Neuronal stem cell (in vitro differentiated cells): ENCODE measurements at regions not wholly inside any gene's neighbourhood (a gene's known extent, or its start where the extent isn't known, plus 50 kb on each side); places are given as distances from the start of the nearest gene placed in this dataset.

Experiments used
- DNase-seq: peaks from one replicate; pipeline ENCODE4 v3.0.0-alpha.2; 2013; ENCODE audit warnings: low spot score
- H2AFZ ChIP-seq: one replicate; pipeline ENCODE4 v1.6.1; 2013; ENCODE audit warnings: mild to moderate bottlenecking, low read length, inconsistent platforms
- H2AK5ac ChIP-seq: 2 replicates; pipeline ENCODE4 v1.6.1; 2013; ENCODE audit warnings: low read depth, mild to moderate bottlenecking, inconsistent platforms, low read length, moderate library complexity, mixed read lengths
- H2BK120ac ChIP-seq: 2 replicates; pipeline ENCODE4 v1.6.1; 2013; ENCODE audit warnings: low read depth, mild to moderate bottlenecking, inconsistent platforms, low read length, moderate library complexity, mixed read lengths
- H2BK12ac ChIP-seq: one replicate; pipeline ENCODE4 v1.6.1; 2013; ENCODE audit warnings: low read length, inconsistent platforms
- H2BK15ac ChIP-seq: 2 replicates; pipeline ENCODE4 v1.6.1; 2013; ENCODE audit warnings: mild to moderate bottlenecking, low read length, inconsistent platforms, mixed read lengths
- H2BK5ac ChIP-seq: one replicate; pipeline ENCODE4 v1.6.1; 2013; ENCODE audit warnings: inconsistent platforms, mild to moderate bottlenecking, low read length, moderate library complexity
- H3K14ac ChIP-seq: one replicate; pipeline ENCODE4 v1.6.1; 2013; ENCODE audit warnings: low read length, inconsistent platforms
- H3K18ac ChIP-seq: 2 replicates; pipeline ENCODE4 v1.6.1; 2013; ENCODE audit warnings: low read length, inconsistent platforms
- H3K23ac ChIP-seq: 2 replicates; pipeline ENCODE4 v1.6.1; 2013; ENCODE audit warnings: low read depth, mild to moderate bottlenecking, mixed read lengths, low read length, inconsistent platforms; ENCODE audit not compliant: poor library complexity
- H3K27ac ChIP-seq: replicated peaks from 3 replicates; pipeline ENCODE4 v1.5.1; 2013; ENCODE audit warnings: low read length, inconsistent platforms
- H3K27me3 ChIP-seq, 3 experiments: 2 replicates each; pipeline ENCODE4 v1.6.1; 2013; ENCODE audit warnings: low read length in 3 of 3, mild to moderate bottlenecking in 2 of 3, inconsistent platforms in 1 of 3, low read depth in 1 of 3, mixed read lengths in 1 of 3, moderate library complexity in 1 of 3; ENCODE audit not compliant: control insufficient read depth in 3 of 3, insufficient read depth in 3 of 3
- H3K36me3 ChIP-seq, 2 donors: replicated peaks in 1 of 2; 2 replicates each; pipeline ENCODE4 v1.6.1; 2013; ENCODE audit warnings: low read length in 2 of 2; ENCODE audit not compliant: control insufficient read depth in 2 of 2, insufficient read depth in 2 of 2
- H3K4ac ChIP-seq: 2 replicates; pipeline ENCODE4 v1.6.1; 2013; ENCODE audit warnings: inconsistent platforms, mild to moderate bottlenecking, low read length, moderate library complexity
- H3K4me1 ChIP-seq, 2 donors: 1 replicate in 1 of 2; 2 replicates in 1 of 2; pipeline ENCODE4 v1.6.1; 2013; ENCODE audit warnings: low read length in 2 of 2, low read depth in 1 of 2; ENCODE audit not compliant: control insufficient read depth in 2 of 2, insufficient read depth in 1 of 2
- H3K4me2 ChIP-seq: one replicate; pipeline ENCODE4 v1.6.1; 2013; ENCODE audit warnings: mild to moderate bottlenecking, low read length, inconsistent platforms; ENCODE audit not compliant: insufficient read depth, poor library complexity, severe bottlenecking
- H3K4me3 ChIP-seq, 2 donors: 2 replicates each; pipeline ENCODE4 v1.5.1; 2013; ENCODE audit warnings: low read length in 2 of 2, mild to moderate bottlenecking in 2 of 2, inconsistent platforms in 1 of 2, moderate library complexity in 1 of 2
- H3K79me1 ChIP-seq: one replicate; pipeline ENCODE4 v1.6.1; 2013; ENCODE audit warnings: low read depth, mild to moderate bottlenecking, inconsistent platforms, low read length, moderate library complexity
- H3K9ac ChIP-seq: one replicate; pipeline ENCODE4 v1.6.1; 2013; ENCODE audit warnings: mild to moderate bottlenecking, low read depth, low read length, inconsistent platforms; ENCODE audit not compliant: poor library complexity
- H3K9me3 ChIP-seq, 2 donors: replicated peaks in 1 of 2; 2 replicates each; pipeline versions ENCODE3 to v1.6.1; 2013; ENCODE audit warnings: low read length in 2 of 2, mild to moderate bottlenecking in 2 of 2, inconsistent platforms in 1 of 2, low read depth in 1 of 2, mixed read lengths in 1 of 2, moderate library complexity in 1 of 2; ENCODE audit not compliant: control insufficient read depth in 2 of 2, insufficient read depth in 1 of 2
- H4K8ac ChIP-seq: one replicate; pipeline ENCODE4 v1.6.1; 2013; ENCODE audit warnings: low read depth, mild to moderate bottlenecking, inconsistent platforms, low read length, moderate library complexity
- H4K91ac ChIP-seq: one replicate; pipeline ENCODE4 v1.6.1; 2013; ENCODE audit warnings: low read length, low read depth, mild to moderate bottlenecking, inconsistent platforms; ENCODE audit not compliant: poor library complexity
- WGBS, 2 donors: extraction: QIAGEN DNeasy Blood & Tissue Kit; methylation state at CpG; one replicate each; pipeline ENCODE4 v1.1.7; 2013; ENCODE audit warnings: missing lambda C conversion rate in 2 of 2, mixed read lengths in 1 of 2; ENCODE audit not compliant: insufficient read length in 2 of 2, insufficient replicate concordance in 1 of 2; ENCODE audit errors: extremely low coverage in 2 of 2; 5-methylcytosine and 5-hydroxymethylcytosine counted together

DNA sequence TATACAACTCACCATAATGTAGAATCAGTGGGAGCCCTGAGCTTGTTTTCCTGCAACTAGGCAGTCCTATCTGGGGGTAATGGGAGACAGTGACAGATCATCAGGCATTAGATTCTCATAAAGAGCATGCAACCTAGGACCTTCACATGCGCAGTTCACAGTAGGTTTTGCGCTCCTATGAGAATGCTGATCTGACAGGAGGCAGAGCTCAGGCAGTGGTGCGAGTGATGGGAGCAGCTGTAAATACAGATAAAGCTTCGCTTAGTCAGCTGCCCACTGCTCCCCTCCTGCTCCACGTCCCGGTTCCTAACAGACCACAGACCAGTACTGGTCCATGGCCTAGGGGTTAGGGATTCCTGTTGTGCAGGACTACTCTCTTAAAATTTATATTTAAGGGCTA is 255.3 kb upstream of the POU3F3 start:
- H2AFZ ChIP-seq: no peak overlapping the region
- H4K91ac ChIP-seq: no peak overlapping the region
- H3K4me1 ChIP-seq: no peaks in the 10 kb centered on the region
- H3K4me3 ChIP-seq: no peak overlapping the region
- H3K79me1 ChIP-seq: no peaks in the 10 kb centered on the region
- H2BK15ac ChIP-seq: no peak overlapping the region
- DNase-seq: no peak
- H3K18ac ChIP-seq: no peak overlapping the region
- no peak overlapping the region for H2BK120ac ChIP-seq
- no peak overlapping the region for H3K14ac ChIP-seq
- no peak overlapping the region for H3K27ac ChIP-seq
- no peak overlapping the region for H3K9ac ChIP-seq
- H3K4ac ChIP-seq: no peak overlapping the region
- H3K23ac ChIP-seq: no peak overlapping the region
- no peak overlapping the region for H2AK5ac ChIP-seq
- H3K27me3 ChIP-seq: no peaks in the 10 kb centered on the region
- H3K4me2 ChIP-seq: no peak overlapping the region
- WGBS, 2 donors: no CpG with 5 or more reads among the region's 6 CpGs
- H2BK5ac ChIP-seq: no peak overlapping the region
- no peak overlapping the region for H4K8ac ChIP-seq
- H3K9me3 ChIP-seq: peaks cover 0 to 9% of the 10 kb centered on the region in 2 donors
- no peaks in the 10 kb centered on the region for H3K36me3 ChIP-seq
- H2BK12ac ChIP-seq: no peak overlapping the region

DNA sequence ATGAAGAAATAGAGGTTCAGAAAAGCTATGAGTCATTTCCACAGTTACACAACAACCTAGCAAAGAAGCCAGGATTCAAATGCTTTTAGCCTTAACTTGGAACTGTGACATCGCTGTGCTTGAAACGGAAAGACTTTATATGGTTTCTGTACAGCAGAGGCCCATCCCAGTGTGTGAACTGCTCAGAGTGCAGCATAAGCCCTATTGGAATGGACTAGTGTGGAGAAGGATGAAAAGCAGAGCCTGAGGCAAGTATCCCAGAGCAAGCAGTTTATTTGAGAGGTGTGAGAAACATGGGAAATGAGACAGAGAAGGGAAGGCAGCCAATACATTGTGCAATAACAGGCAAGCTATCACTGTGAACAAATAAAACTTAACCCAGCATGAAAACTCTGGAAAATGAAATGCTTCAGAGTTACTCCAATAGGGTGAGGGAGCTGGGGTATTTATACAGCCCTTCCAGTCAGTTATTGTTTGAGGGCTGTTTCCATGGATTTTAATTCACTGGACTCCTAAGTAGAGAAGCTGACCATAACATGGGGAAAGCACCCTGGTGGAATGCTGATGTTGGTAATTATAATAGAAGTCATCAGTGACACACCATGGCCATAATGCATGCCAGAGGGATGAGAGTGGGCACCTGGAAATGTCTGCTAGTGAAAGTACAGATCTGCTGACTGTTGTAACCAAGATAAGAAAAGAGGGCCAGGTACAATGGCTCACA is 254.0 kb upstream of the POU3F3 start:
- Histone ChIP-seq H3K4ac (no peak overlapping the region), H3K9me3 (peaks cover 0 to 9% of the 10 kb centered on the region in 2 donors), H2AK5ac (no peak overlapping the region), H3K14ac (no peak overlapping the region), H3K23ac (no peak overlapping the region), H3K4me3 (no peak overlapping the region), H3K36me3 (no peaks in the 10 kb centered on the region), H3K4me1 (no peaks in the 10 kb centered on the region), H4K91ac (no peak overlapping the region), H3K27ac (no peak overlapping the region), H3K18ac (no peak overlapping the region), H3K79me1 (no peaks in the 10 kb centered on the region), H4K8ac (no peak overlapping the region), H3K4me2 (no peak overlapping the region), H2BK15ac (no peak overlapping the region), H2BK12ac (no peak overlapping the region), H2BK5ac (no peak overlapping the region), H2BK120ac (no peak overlapping the region), H2AFZ (no peak overlapping the region), H3K9ac (no peak overlapping the region), H3K27me3 (no peaks in the 10 kb centered on the region)
- no peak for DNase-seq
- no CpG with 5 or more reads among the region's 2 CpGs for WGBS, 2 donors

DNA sequence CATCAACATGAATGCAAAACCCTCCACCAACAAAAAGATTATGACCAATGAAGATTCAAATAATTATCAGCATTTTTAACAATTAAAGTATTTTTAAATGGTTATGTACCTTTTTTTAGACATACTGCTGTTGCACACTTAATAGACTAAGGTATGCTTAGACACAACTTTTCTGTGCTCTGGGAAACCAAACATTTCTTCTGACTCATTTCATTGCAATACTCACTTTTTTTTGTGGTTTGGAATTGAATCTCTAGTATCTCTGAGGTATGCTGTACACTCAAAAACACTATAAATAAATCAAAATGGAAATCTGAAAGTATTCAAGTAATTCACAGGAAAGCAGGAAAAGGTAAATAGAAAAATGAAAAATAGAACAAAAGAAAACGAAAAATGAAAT is 247.9 kb upstream of the POU3F3 start:
- no peaks in the 10 kb centered on the region for H3K4me1 ChIP-seq
- H3K4me3 ChIP-seq: no peak overlapping the region
- H2AK5ac ChIP-seq: no peak overlapping the region
- no peak overlapping the region for H3K27ac ChIP-seq
- no peaks in the 10 kb centered on the region for H3K79me1 ChIP-seq
- no peak overlapping the region for H3K23ac ChIP-seq
- H2BK5ac ChIP-seq: no peak overlapping the region
- no peak for DNase-seq
- H2AFZ ChIP-seq: no peak overlapping the region
- H4K91ac ChIP-seq: no peak overlapping the region
- no peaks in the 10 kb centered on the region for H3K36me3 ChIP-seq
- peaks cover 0 to 9% of the 10 kb centered on the region in 2 donors for H3K9me3 ChIP-seq
- H2BK12ac ChIP-seq: no peak overlapping the region
- H2BK120ac ChIP-seq: no peak overlapping the region
- H3K4ac ChIP-seq: no peak overlapping the region
- H3K14ac ChIP-seq: no peak overlapping the region
- H3K9ac ChIP-seq: no peak overlapping the region
- no peak overlapping the region for H3K4me2 ChIP-seq
- WGBS, 2 donors: no CpG with 5 or more reads among the region's 1 CpG
- H4K8ac ChIP-seq: no peak overlapping the region
- H3K27me3 ChIP-seq: no peaks in the 10 kb centered on the region
- no peak overlapping the region for H3K18ac ChIP-seq
- no peak overlapping the region for H2BK15ac ChIP-seq

- Histone ChIP-seq H3K4ac (no peak overlapping the region), H2BK5ac (no peak overlapping the region), H3K18ac (no peak overlapping the region), H2AK5ac (no peak overlapping the region), H3K79me1 (no peaks in the 10 kb centered on the region), H2BK15ac (no peak overlapping the region), H3K9ac (no peak overlapping the region), H4K8ac (no peak overlapping the region), H2BK12ac (no peak overlapping the region), H3K4me1 (no peaks in the 10 kb centered on the region), H3K4me3 (no peak overlapping the region), H3K14ac (no peak overlapping the region), H4K91ac (no peak overlapping the region), H2AFZ (no peak overlapping the region), H3K4me2 (no peak overlapping the region), H3K9me3 (no peaks in the 10 kb centered on the region), H3K27me3 (no peaks in the 10 kb centered on the region), H3K27ac (no peak overlapping the region), H3K36me3 (no peaks in the 10 kb centered on the region), H2BK120ac (no peak overlapping the region), H3K23ac (no peak overlapping the region)
- no CpG with 5 or more reads among the region's 3 CpGs for WGBS, 2 donors
- no peak for DNase-seq
Measured at GRCh38 chr2:104616856-104617255, 237.1 kb upstream of the POU3F3 start.
